GM21367 (cell line): ENCODE measurements at regions not wholly inside any gene's neighbourhood (a gene's known extent, or its start where the extent isn't known, plus 50 kb on each side); places are given as distances from the start of the nearest gene placed in this dataset.

Experiments used
- ATAC-seq: cut with Tn5 transposase; IDR thresholded peaks from one replicate; pipeline ENCODE4 v1.9.1; 2021; ENCODE audit not compliant: unreplicated experiment

DNA sequence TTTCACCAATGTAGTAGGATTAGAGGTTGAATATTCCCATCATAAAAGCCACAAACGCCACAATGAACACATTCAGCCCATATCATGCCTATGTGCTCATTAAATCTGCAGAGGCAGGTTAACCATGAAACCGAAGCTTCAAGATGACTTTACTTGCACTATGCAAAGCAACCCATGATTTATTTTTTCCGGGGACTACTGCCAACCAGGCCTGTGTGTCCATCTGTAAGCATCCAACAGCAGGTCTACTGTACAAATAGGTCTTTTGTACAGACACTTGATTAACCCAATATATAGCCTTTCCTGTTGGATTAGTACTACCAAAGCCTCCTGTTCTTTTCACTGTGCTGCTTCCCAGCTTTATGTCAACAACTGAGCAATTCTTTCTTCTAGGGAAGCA lies 104.9 kb upstream of the CDH10 start:
- no peak for ATAC-seq

DNA sequence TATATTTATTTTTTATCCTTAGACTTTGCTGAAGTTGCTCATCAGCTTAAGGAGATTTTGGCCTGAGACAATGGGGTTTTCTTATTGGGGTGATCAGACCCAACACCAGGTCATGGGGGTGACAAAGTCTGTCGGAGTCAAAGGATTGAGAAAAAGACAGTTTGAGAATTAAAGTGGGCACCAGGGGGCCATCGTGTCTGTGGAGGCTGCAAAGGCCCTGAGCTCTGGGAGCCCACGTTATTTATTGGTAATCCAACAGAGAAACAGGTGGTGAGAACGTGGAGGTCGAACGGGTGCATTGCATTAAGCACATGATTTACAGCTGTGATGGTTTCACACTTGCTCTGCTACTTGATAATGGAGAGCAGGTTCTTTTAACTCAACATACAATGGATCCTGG lies 102.5 kb upstream of the CDH10 start:
- no peak for ATAC-seq

DNA sequence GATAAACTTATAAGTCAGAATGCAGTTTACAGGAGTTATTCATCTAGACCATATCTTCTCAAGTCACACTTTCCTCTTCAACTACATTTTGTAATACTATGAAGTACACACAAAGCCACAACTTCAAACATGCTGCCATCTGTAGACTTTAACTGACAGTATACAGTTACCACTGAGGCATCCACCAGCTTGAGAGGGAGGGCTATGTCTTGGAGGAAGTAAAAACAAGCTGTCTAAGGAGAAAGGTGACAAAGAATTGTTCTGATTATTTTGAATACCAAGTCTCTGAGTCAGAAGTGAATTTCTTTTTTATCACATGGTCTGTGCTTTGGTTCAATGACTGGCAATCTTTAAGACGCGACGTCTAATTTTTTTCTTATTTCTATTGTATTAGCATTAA lies 97.6 kb upstream of the CDH10 start:
- no peak for ATAC-seq

DNA sequence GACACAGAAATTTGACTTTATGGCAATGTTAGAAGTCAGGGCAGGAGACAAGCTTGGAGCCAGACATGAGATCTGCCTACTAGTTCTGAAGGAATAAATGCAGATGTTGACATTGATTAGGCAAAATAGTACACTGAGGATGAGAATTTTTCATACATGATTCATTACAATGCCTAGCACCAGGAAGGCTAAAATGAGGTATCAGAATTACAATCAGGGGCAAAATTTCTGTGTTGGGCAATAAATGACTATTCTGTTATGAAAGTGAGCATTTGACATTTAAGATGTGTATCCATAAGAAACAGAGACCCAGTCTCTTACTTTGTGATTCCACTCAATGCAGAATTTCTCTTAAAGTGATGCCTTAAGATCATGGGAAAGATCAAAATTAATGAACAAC lies 92.4 kb upstream of the CDH10 start:
- ATAC-seq, result no peak

DNA sequence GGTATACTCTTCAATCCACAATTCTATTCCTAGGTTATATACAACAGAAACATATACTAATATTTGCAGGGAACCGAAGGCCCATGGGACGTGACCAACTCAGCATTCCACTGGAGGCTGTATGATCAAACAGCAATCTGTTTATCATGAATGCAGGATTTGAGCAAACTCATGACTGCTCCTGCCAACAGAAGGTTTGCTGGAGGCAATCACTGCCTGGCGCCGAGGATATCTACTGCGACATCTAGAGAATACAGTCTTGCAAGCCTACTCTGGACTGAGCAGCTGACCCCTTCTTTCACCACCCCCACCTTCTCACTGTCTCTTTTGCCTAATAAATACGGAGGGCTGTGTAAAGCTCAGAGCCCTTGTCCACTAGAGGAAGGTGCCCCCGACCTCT lies 90.5 kb upstream of the CDH10 start:
- ATAC-seq, result no peak

DNA sequence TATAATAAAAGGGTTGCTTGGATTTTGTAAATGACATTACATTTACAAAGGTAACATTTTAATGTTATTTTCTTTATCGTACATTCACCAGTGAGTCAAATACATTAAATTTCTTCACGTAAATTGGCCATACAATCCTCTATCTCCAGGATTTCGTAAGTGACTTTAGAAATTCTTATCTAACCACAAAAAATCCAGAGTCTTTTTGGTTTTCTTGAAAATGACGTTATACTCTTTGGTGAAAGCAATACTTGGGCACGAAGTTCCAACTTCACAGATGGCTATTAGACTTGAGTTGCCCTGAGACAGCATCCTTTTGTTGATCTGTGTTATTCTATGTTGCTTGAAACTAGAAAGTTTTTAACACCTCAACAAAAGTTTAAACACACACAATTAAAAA lies 87.4 kb upstream of the CDH10 start:
- no peak for ATAC-seq

DNA sequence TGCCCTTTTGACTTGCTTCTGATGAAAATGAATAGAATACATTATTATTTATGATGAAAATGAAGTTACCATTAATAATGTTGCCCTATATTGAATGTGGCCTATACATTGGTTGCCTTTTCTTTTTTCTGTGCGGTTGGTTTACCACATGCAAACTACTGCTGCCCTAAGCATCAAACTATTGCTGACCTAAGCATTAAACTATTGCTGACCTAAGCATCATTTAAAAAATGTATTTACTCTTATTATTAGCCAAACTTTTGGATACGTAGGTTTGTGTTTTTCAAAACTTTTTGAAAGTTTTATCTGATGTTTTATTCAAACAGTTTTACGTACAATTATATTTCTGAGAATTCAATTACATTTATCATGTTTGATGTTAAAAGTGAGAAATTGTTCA lies 76.0 kb upstream of the CDH10 start:
- no peak for ATAC-seq

DNA sequence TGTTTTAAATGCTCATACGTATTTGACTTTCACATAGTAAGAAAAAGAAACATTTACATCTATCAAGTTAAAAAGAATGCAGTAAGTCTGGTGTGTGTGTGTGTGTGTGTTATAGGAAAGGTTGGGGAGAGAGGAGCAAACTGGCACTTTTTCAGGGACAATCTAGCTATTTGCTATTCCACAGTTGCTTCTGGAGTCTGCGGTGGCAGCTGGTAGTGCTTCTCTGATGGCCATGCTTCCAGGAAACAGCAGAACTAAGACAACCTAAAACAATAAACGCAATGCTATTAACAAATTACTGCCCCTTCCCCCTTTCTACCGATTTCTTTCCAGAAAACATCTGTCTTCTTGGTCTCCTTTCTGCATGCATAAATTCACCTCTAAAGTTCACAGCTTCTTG lies 70.0 kb upstream of the CDH10 start:
- ATAC-seq, result no peak

DNA sequence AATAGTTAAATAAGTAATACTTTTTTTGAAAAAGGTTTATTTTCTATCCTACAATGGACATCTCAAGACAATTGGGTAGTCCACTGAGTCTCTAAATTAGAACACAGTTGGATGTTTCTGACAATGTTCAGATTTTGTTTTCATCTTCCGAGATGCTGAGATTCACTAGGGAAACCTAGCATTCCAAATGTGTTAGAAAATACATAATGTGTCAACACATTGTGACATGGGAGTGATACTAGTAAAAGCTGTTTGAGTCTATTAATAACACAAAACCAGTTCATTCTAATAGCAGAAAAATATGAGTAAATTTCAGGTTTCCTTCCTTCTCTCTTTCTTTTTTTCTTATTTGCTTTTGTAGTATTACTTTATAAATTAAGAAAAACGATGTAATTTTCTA lies 68.2 kb upstream of the CDH10 start:
- no peak for ATAC-seq

DNA sequence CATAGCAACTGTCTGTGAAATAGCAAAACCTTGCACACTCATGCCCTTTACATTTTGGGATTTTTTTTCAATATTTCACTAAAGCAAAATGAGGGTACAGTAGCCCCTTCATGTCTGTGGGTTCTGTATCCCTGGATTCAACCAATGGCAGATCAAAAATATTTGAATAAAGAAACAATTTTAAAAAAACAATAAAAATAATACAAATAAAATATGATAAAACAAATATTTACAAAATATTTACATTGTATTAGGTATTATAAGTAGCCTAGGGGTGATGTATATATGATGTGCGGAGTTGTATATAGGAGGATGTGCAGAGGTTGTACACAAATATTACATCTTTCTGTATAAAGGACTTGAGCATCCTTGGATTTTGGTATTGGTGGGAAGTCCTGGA lies 67.3 kb upstream of the CDH10 start:
- no peak for ATAC-seq

DNA sequence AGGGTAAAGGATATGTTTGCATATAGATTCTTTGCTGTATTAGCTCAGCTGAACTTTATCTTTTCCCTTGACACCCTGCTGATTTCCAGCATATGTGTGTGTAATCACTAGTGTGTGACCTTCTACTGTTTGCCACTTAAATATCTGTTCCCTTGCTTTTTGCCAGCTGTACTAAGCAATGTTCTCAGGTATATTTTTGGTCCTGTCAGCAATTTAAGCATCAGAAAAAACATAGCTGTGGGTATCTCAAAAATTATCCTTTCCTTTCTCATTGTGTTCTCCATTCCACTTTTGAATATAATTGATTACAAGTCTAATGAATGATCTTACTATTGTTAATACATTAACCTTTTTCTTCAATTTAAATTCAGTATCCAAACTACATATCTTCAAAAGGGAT lies 59.2 kb upstream of the CDH10 start:
- no peak for ATAC-seq
